Astrocyte (in vitro differentiated cells and primary cell): ENCODE measurements at regions not wholly inside any gene's neighbourhood (a gene's known extent, or its start where the extent isn't known, plus 50 kb on each side); places are given as distances from the start of the nearest gene placed in this dataset.
"Not testable (repeated sequence)": the region's sequence is repeated elsewhere in the genome, so short reads cannot be mapped to it uniquely, and the experiment has no call there.

Experiments used
- DNase-seq: peaks from one replicate; pipeline ENCODE4 v3.0.0-alpha.2; 2010; ENCODE audit warnings: low read depth
- FAIRE-seq: peaks from 2 replicates; lab custom pipeline; 2011; peaks lifted over from hg19 to GRCh38; lab: Jason Lieb, UNC
- H2AFZ ChIP-seq: 2 replicates; pipeline ENCODE4 v1.6.0; 2012; ENCODE audit warnings: low read depth, low read length, inconsistent platforms
- H3K27ac ChIP-seq: 2 replicates; pipeline ENCODE4 v1.5.1; 2011; ENCODE audit warnings: low read depth, low read length, inconsistent platforms
- H3K27me3 ChIP-seq: 2 replicates; pipeline ENCODE4 v1.6.0; 2011; ENCODE audit warnings: low read length, inconsistent platforms; ENCODE audit not compliant: insufficient read depth
- H3K36me3 ChIP-seq: 2 replicates; pipeline ENCODE4 v1.5.1; 2011; ENCODE audit warnings: low read length, inconsistent platforms; ENCODE audit not compliant: insufficient read depth
- H3K4me1 ChIP-seq: 2 replicates; pipeline ENCODE4 v1.5.1; 2011; ENCODE audit warnings: low read length, inconsistent platforms; ENCODE audit not compliant: insufficient read depth
- H3K4me2 ChIP-seq: 2 replicates; pipeline ENCODE4 v1.6.0; 2012; ENCODE audit warnings: low read length, inconsistent platforms
- H3K4me3 ChIP-seq: 2 replicates; pipeline ENCODE4 v1.5.1; 2011; ENCODE audit warnings: low read depth, mild to moderate bottlenecking, low read length, inconsistent platforms; ENCODE audit not compliant: insufficient read depth
- H3K79me2 ChIP-seq: 2 replicates; pipeline ENCODE4 v1.6.0; 2012; ENCODE audit warnings: mild to moderate bottlenecking, low read length, inconsistent platforms; ENCODE audit not compliant: insufficient read depth
- H3K9ac ChIP-seq: 2 replicates; pipeline ENCODE4 v1.6.0; 2012; ENCODE audit warnings: mild to moderate bottlenecking, low read length, inconsistent platforms
- H3K9me3 ChIP-seq: 2 replicates; pipeline ENCODE4 v1.5.1; 2012; ENCODE audit warnings: low read depth, mild to moderate bottlenecking, low read length, inconsistent platforms; ENCODE audit not compliant: insufficient read depth
- H4K20me1 ChIP-seq: 2 replicates; pipeline ENCODE4 v1.6.0; 2012; ENCODE audit warnings: low read length, inconsistent platforms; ENCODE audit not compliant: insufficient read depth
- H3K27ac Mint-ChIP-seq: one replicate; pipeline ENCODE4 v1.8.0; 2021; ENCODE audit warnings: mild to moderate bottlenecking, mixed read lengths; ENCODE audit not compliant: unreplicated experiment
- H3K27me3 Mint-ChIP-seq: one replicate; pipeline ENCODE4 v1.8.0; 2021; ENCODE audit warnings: low read depth, mixed read lengths; ENCODE audit not compliant: unreplicated experiment
- H3K36me3 Mint-ChIP-seq: one replicate; pipeline ENCODE4 v1.8.0; 2021; ENCODE audit warnings: low read depth, mixed read lengths; ENCODE audit not compliant: unreplicated experiment
- H3K4me1 Mint-ChIP-seq: one replicate; pipeline ENCODE4 v1.8.0; 2021; ENCODE audit warnings: low read depth, mixed read lengths; ENCODE audit not compliant: unreplicated experiment
- H3K4me3 Mint-ChIP-seq: one replicate; pipeline ENCODE4 v1.8.0; 2021; ENCODE audit warnings: mild to moderate bottlenecking, moderate library complexity, mixed read lengths; ENCODE audit not compliant: unreplicated experiment
- H3K9me3 Mint-ChIP-seq: one replicate; pipeline ENCODE4 v1.8.0; 2021; ENCODE audit warnings: mild to moderate bottlenecking, mixed read lengths; ENCODE audit not compliant: unreplicated experiment
- CTCF ChIP-seq: IDR thresholded peaks from 2 replicates; pipeline ENCODE4 v1.5.1; 2011; ENCODE audit warnings: low read depth, mild to moderate bottlenecking, inconsistent platforms, low read length, moderate library complexity; ENCODE audit not compliant: insufficient read depth
- EZH2 ChIP-seq: IDR thresholded peaks from 2 replicates; pipeline ENCODE4 v1.6.1; 2012; ENCODE audit warnings: mild to moderate bottlenecking, low read length, inconsistent platforms; ENCODE audit not compliant: insufficient read depth

GRCh38 chr1:82358706-82359105 lies 558.0 kb downstream of the ADGRL2 start:
- not testable (repeated sequence) for H3K9me3 Mint-ChIP-seq, FAIRE-seq, DNase-seq, H3K4me1 Mint-ChIP-seq, H2AFZ ChIP-seq, H3K4me1 ChIP-seq, H3K4me2 ChIP-seq, H3K27ac Mint-ChIP-seq, H3K27me3 Mint-ChIP-seq, H3K27me3 ChIP-seq, H3K27ac ChIP-seq, H3K9me3 ChIP-seq, H4K20me1 ChIP-seq, H3K36me3 Mint-ChIP-seq, H3K9ac ChIP-seq, H3K79me2 ChIP-seq, H3K4me3 ChIP-seq, H3K36me3 ChIP-seq, H3K4me3 Mint-ChIP-seq

DNA sequence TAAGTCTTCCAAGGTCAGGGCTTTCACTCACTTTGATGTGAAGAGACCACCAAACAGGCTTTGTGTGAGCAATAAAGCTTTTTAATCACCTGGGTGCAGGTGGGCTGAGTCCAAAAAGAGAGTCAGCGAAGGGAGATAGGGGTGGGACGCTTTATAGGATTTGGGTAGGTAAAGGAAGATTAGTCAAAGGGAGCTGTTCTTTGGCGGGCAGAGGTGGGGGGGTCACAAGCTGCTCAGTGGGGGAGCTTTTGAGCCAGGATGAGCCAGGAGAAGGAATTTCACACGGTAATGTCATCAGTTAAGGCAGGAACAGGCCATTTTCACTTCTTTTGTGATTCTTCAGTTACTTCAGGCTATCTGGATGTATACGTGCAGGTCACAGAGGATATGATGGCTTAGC lies 553.8 kb downstream of the ADGRL2 start:
- H3K9me3 Mint-ChIP-seq, H3K36me3 Mint-ChIP-seq, DNase-seq: not testable (repeated sequence)

GRCh38 chr1:82348487-82348886 lies 547.8 kb downstream of the ADGRL2 start:
- Histone ChIP-seq H3K9ac (no peak overlapping the region), H3K36me3 (no peaks in the 10 kb centered on the region), H3K79me2 (no peaks in the 10 kb centered on the region), H3K27ac (no peak overlapping the region), H2AFZ (no peak overlapping the region), H3K4me2 (no peak overlapping the region), H4K20me1 (no peaks in the 10 kb centered on the region), H3K4me3 (no peak overlapping the region), H3K9me3 (no peaks in the 10 kb centered on the region), H3K4me1 (no peaks in the 10 kb centered on the region), H3K27me3 (no peaks in the 10 kb centered on the region)
- no peak for TF ChIP-seq EZH2
- no peak for TF ChIP-seq CTCF
- Mint-ChIP-seq H3K27me3 (no peaks in the 10 kb centered on the region), H3K9me3 (peaks cover 2% of the 10 kb centered on the region), H3K36me3 (no peaks in the 10 kb centered on the region), H3K4me3 (no peak overlapping the region), H3K4me1 (no peaks in the 10 kb centered on the region), H3K27ac (no peak overlapping the region)
- FAIRE-seq = no peak
- DNase-seq = no peak

More for the DNA sequence above, 553.8 kb downstream of the ADGRL2 start:
- not testable (repeated sequence) for H2AFZ ChIP-seq, H3K4me2 ChIP-seq, H3K27ac Mint-ChIP-seq, H3K9ac ChIP-seq, H4K20me1 ChIP-seq, H3K4me1 Mint-ChIP-seq, H3K27me3 Mint-ChIP-seq, H3K27ac ChIP-seq, H3K4me1 ChIP-seq, FAIRE-seq, H3K4me3 Mint-ChIP-seq, H3K9me3 ChIP-seq, H3K27me3 ChIP-seq, H3K4me3 ChIP-seq, H3K36me3 ChIP-seq, H3K79me2 ChIP-seq

DNA sequence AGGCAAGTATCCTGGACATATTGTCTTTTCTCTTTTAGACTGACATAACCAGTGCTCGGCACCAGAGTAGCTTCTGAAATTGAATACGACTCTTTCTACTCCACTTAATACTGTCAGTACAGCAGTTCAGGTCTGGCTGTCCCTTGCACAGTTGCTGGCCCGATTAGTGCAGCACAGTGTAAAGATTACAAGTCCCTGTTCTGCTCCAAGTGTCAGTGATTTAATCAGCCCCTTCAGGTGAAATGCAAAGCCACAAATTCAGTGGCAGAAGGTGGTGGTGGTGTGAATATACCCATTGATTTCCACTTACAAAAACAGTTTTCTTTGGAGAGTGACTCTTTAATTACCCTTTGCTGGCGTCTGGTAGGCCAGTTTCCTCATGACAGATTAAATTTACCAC lies 545.4 kb downstream of the ADGRL2 start:
- no peaks in the 10 kb centered on the region for H3K79me2 ChIP-seq
- no peaks in the 10 kb centered on the region for H3K27me3 Mint-ChIP-seq
- DNase-seq = no peak
- no peaks in the 10 kb centered on the region for H4K20me1 ChIP-seq
- H3K36me3 ChIP-seq = no peaks in the 10 kb centered on the region
- no peak overlapping the region for H3K4me3 Mint-ChIP-seq
- TF ChIP-seq CTCF = no peak
- no peak for TF ChIP-seq EZH2
- no peak overlapping the region for H3K4me3 ChIP-seq
- no peak overlapping the region for H3K4me2 ChIP-seq
- no peaks in the 10 kb centered on the region for H3K27me3 ChIP-seq
- no peak overlapping the region for H2AFZ ChIP-seq
- no peak for FAIRE-seq
- no peaks in the 10 kb centered on the region for H3K4me1 ChIP-seq
- no peak overlapping the region for H3K9ac ChIP-seq
- peaks cover 1% of the 10 kb centered on the region for H3K9me3 Mint-ChIP-seq
- no peak overlapping the region for H3K27ac ChIP-seq
- no peaks in the 10 kb centered on the region for H3K4me1 Mint-ChIP-seq
- H3K9me3 ChIP-seq = no peaks in the 10 kb centered on the region
- H3K36me3 Mint-ChIP-seq = no peaks in the 10 kb centered on the region
- H3K27ac Mint-ChIP-seq = no peak overlapping the region
